H1 (cell line): ENCODE measurements at regions not wholly inside any gene's neighbourhood (a gene's known extent, or its start where the extent isn't known, plus 50 kb on each side); places are given as distances from the start of the nearest gene placed in this dataset.

Source experiments
- CTCF ChIA-PET: fragments of 300-600 bp; sonication (Branson Sonifier 250); formaldehyde crosslinking; loops from one replicate; lab custom pipeline; 2021; ENCODE audit not compliant: partially characterized antibody; lab: Charles Lee
- POLR2A ChIA-PET: fragments of 300-600 bp; sonication (Branson Sonifier 250); formaldehyde crosslinking; loops from one replicate; lab custom pipeline; 2021; ENCODE audit warnings: inconsistent platforms; ENCODE audit not compliant: partially characterized antibody; lab: Charles Lee
- DNase-seq, 2 experiments: peaks; one replicate each; pipeline versions ENCODE4 v3.0.0 to v3.0.0-alpha.2; 2010 to 2022; ENCODE audit warnings: low spot score in 2 of 2, low read depth in 1 of 2, mixed read lengths in 1 of 2
- FAIRE-seq: peaks from 2 replicates; lab custom pipeline; 2011; peaks lifted over from hg19 to GRCh38; lab: Jason Lieb, UNC
- H2AFZ ChIP-seq: 2 replicates; pipeline ENCODE4 v1.8.1; 2012; ENCODE audit warnings: low read length, inconsistent platforms
- H2AK5ac ChIP-seq: 2 replicates; pipeline ENCODE4 v1.6.1; 2013; ENCODE audit warnings: low read depth, low read length
- H2BK120ac ChIP-seq: replicated peaks from 2 replicates; pipeline ENCODE3; 2013; ENCODE audit warnings: low read depth, low read length, inconsistent platforms
- H2BK12ac ChIP-seq: 2 replicates; pipeline ENCODE4 v1.6.1; 2013; ENCODE audit warnings: low read depth, low read length
- H2BK15ac ChIP-seq: 2 replicates; pipeline ENCODE4 v1.6.1; 2013; ENCODE audit warnings: low read length
- H2BK20ac ChIP-seq: 2 replicates; pipeline ENCODE4 v1.6.1; 2013; ENCODE audit warnings: low read length
- H2BK5ac ChIP-seq: 2 replicates; pipeline ENCODE4 v1.6.1; 2013; ENCODE audit warnings: low read depth, low read length
- H3K14ac ChIP-seq: 2 replicates; pipeline ENCODE4 v1.6.1; 2013; ENCODE audit warnings: inconsistent platforms; ENCODE audit not compliant: insufficient read length
- H3K18ac ChIP-seq: 2 replicates; pipeline ENCODE4 v1.6.1; 2013; ENCODE audit warnings: low read length; ENCODE audit errors: extremely low read depth
- H3K23ac ChIP-seq: 2 replicates; pipeline ENCODE4 v1.6.1; 2013; ENCODE audit warnings: inconsistent platforms; ENCODE audit not compliant: insufficient read length
- H3K23me2 ChIP-seq: 2 replicates; pipeline ENCODE4 v1.6.1; 2013; ENCODE audit warnings: low read depth, low read length
- H3K27ac ChIP-seq: 2 replicates; pipeline ENCODE4 v1.6.1; 2011; ENCODE audit warnings: low read depth, low read length, inconsistent platforms
- H3K27me3 ChIP-seq, 4 experiments: replicated peaks in 1 of 4; 1 replicate in 1 of 4; 2 replicates in 3 of 4; pipeline versions ENCODE4 v1.6.1 to v1.8.1; 2011 to 2013; ENCODE audit warnings: low read length in 3 of 4, mild to moderate bottlenecking in 3 of 4, inconsistent platforms in 2 of 4, mixed read lengths in 2 of 4, moderate library complexity in 1 of 4; ENCODE audit not compliant: control insufficient read depth in 3 of 4, insufficient read depth in 3 of 4; ENCODE audit errors: extremely low read depth in 1 of 4
- H3K36me3 ChIP-seq, 4 experiments: 2 replicates each; pipeline versions ENCODE4 v1.6.1 to v1.8.1; 2011 to 2013; ENCODE audit warnings: mild to moderate bottlenecking in 4 of 4, low read length in 3 of 4, moderate library complexity in 2 of 4, control low read depth in 1 of 4, inconsistent platforms in 1 of 4; ENCODE audit not compliant: insufficient read depth in 4 of 4, control insufficient read depth in 2 of 4
- H3K4ac ChIP-seq: replicated peaks from 2 replicates; pipeline ENCODE3; 2013; ENCODE audit warnings: low read length, low read depth, mixed read lengths, inconsistent platforms; ENCODE audit not compliant: insufficient read length
- H3K4me1 ChIP-seq, 4 experiments: replicated peaks in 1 of 4; 1 replicate in 1 of 4; 2 replicates in 3 of 4; pipeline versions ENCODE4 v1.6.1 to v1.8.1; 2011 to 2013; ENCODE audit warnings: low read length in 3 of 4, inconsistent platforms in 2 of 4, mixed read lengths in 1 of 4; ENCODE audit not compliant: insufficient read depth in 4 of 4, control insufficient read depth in 3 of 4
- H3K4me2 ChIP-seq, 2 experiments: 2 replicates each; pipeline versions ENCODE4 v1.6.1 to v1.8.1; 2011 to 2013; ENCODE audit warnings: low read depth in 2 of 2, low read length in 2 of 2, control low read depth in 1 of 2, inconsistent platforms in 1 of 2, mild to moderate bottlenecking in 1 of 2; ENCODE audit not compliant: insufficient read depth in 1 of 2
- H3K4me3 ChIP-seq, 4 experiments: fragments of 200-600, 300-600 bp in 1 of 4; sonication (generic), shearing (Covaris generic), sonication (Bioruptor Twin) in 1 of 4; 2 replicates each; pipeline versions ENCODE4 v1.5.1 to v1.8.1; 2011 to 2016; ENCODE audit warnings: low read length in 4 of 4, low read depth in 3 of 4, control low read depth in 2 of 4, inconsistent platforms in 2 of 4, mild to moderate bottlenecking in 2 of 4, mixed read lengths in 1 of 4, moderate library complexity in 1 of 4; ENCODE audit not compliant: insufficient read depth in 2 of 4; ENCODE audit errors: extremely low read depth in 1 of 4
- H3K56ac ChIP-seq: replicated peaks from 2 replicates; pipeline ENCODE3; 2013; ENCODE audit warnings: low read depth, mild to moderate bottlenecking, mixed read lengths, low read length, inconsistent platforms; ENCODE audit not compliant: insufficient read length
- H3K79me1 ChIP-seq: 2 replicates; pipeline ENCODE4 v1.6.1; 2013; ENCODE audit warnings: low read depth, low read length, control low read depth
- H3K79me2 ChIP-seq, 2 experiments: 2 replicates each; pipeline versions ENCODE4 v1.6.1 to v1.8.1; 2012 to 2013; ENCODE audit warnings: low read length in 2 of 2, mild to moderate bottlenecking in 2 of 2, inconsistent platforms in 1 of 2; ENCODE audit not compliant: insufficient read depth in 2 of 2, control insufficient read depth in 1 of 2
- H3K9ac ChIP-seq, 4 experiments: replicated peaks in 1 of 4; 1 replicate in 1 of 4; 2 replicates in 3 of 4; pipeline versions ENCODE4 v1.6.1 to v1.8.1; 2011 to 2013; ENCODE audit warnings: low read depth in 3 of 4, low read length in 3 of 4, control low read depth in 2 of 4, mild to moderate bottlenecking in 2 of 4, moderate library complexity in 2 of 4, inconsistent platforms in 1 of 4; ENCODE audit errors: extremely low read depth in 1 of 4
- H3K9me3 ChIP-seq, 2 experiments: 2 replicates each; pipeline versions ENCODE4 v1.6.1 to v1.8.1; 2012 to 2013; ENCODE audit warnings: mild to moderate bottlenecking in 2 of 2, moderate library complexity in 2 of 2, control low read depth in 1 of 2, inconsistent platforms in 1 of 2, low read depth in 1 of 2, low read length in 1 of 2, mixed read lengths in 1 of 2; ENCODE audit not compliant: insufficient read depth in 2 of 2
- H4K20me1 ChIP-seq, 2 experiments: replicated peaks in 1 of 2; 2 replicates each; pipeline versions ENCODE3 to v1.8.1; 2011 to 2013; ENCODE audit warnings: inconsistent platforms in 2 of 2, low read length in 2 of 2, mild to moderate bottlenecking in 1 of 2; ENCODE audit not compliant: insufficient read depth in 2 of 2, control insufficient read depth in 1 of 2
- H4K5ac ChIP-seq: 2 replicates; pipeline ENCODE4 v1.6.1; 2013; ENCODE audit warnings: low read length, low read depth, mixed read lengths, inconsistent platforms; ENCODE audit not compliant: insufficient read length
- H4K8ac ChIP-seq: 2 replicates; pipeline ENCODE4 v1.8.0; 2013; ENCODE audit warnings: mild to moderate bottlenecking, moderate library complexity, low read length, inconsistent platforms; ENCODE audit not compliant: insufficient read depth; ENCODE audit errors: extremely low read depth
- H4K91ac ChIP-seq: replicated peaks from 2 replicates; pipeline ENCODE3; 2013; ENCODE audit warnings: low read length, mixed read lengths, inconsistent platforms; ENCODE audit not compliant: insufficient read length
- CBX8 ChIP-seq: fragments of 300-800, 300-1000 bp; sonication (generic); IDR thresholded peaks from 2 replicates; pipeline ENCODE4 v1.7.1; 2016; ENCODE audit warnings: low read depth, low read length, borderline replicate concordance
- CHD2 ChIP-seq: IDR thresholded peaks from 2 replicates; pipeline ENCODE4 v1.6.1; 2012; ENCODE audit warnings: low read length, improper control_type of control experiment
- CREB1 ChIP-seq: IDR thresholded peaks from 2 replicates; pipeline ENCODE4 v1.6.1; 2012; ENCODE audit warnings: inconsistent platforms
- EZH2 ChIP-seq: fragments of 200-600 bp; sonication (generic); IDR thresholded peaks from 2 replicates; pipeline ENCODE4 v1.7.1; 2012; ENCODE audit warnings: low read depth, mild to moderate bottlenecking, moderate library complexity, low read length, inconsistent platforms; ENCODE audit not compliant: severe bottlenecking
- HDAC2 ChIP-seq, 2 experiments: fragments of 300-600 bp in 1 of 2; sonication (generic) in 1 of 2; IDR thresholded peaks; 2 replicates each; pipeline ENCODE4 v1.6.1; 2011 to 2012; ENCODE audit warnings: low read depth in 2 of 2, low read length in 2 of 2, mild to moderate bottlenecking in 2 of 2, moderate library complexity in 2 of 2, borderline replicate concordance in 1 of 2, inconsistent platforms in 1 of 2
- RAD21 ChIP-seq, 2 experiments: IDR thresholded peaks in 1 of 2; conservative IDR thresholded peaks in 1 of 2; 2 replicates each; pipeline ENCODE4 v1.6.1; 2011; ENCODE audit warnings: low read depth in 2 of 2, low read length in 2 of 2, improper control_type of control experiment in 1 of 2, inconsistent platforms in 1 of 2, mild to moderate bottlenecking in 1 of 2, moderate library complexity in 1 of 2
- RNF2 ChIP-seq: fragments of 200-900, 300-1000 bp; sonication (generic); IDR thresholded peaks from 2 replicates; pipeline ENCODE4 v1.7.1; 2016; ENCODE audit warnings: borderline replicate concordance, low read depth, mild to moderate bottlenecking, antibody characterized with exemption, low read length; ENCODE audit not compliant: poor library complexity, severe bottlenecking; ENCODE audit errors: missing control alignments
- WGBS, 2 experiments: shearing (Covaris generic) in 1 of 2; methylation state at CpG; one replicate each; pipeline versions ENCODE4 v1.1.6 to v1.1.7; 2013 to 2015; ENCODE audit warnings: low lambda C conversion rate in 2 of 2, mixed read lengths in 2 of 2, inconsistent platforms in 1 of 2, low coverage in 1 of 2, missing lambda C conversion rate in 1 of 2; ENCODE audit not compliant: insufficient replicate concordance in 2 of 2, insufficient coverage in 1 of 2, insufficient read length in 1 of 2; ENCODE audit errors: extremely low coverage in 1 of 2, missing lambda C conversion rate in 1 of 2; 5-methylcytosine and 5-hydroxymethylcytosine counted together
- TF ChIP-seq, protein P1 (sequence below), 3 experiments: IDR thresholded peaks; 1 replicate in 2 of 3; 2 replicates in 1 of 3; pipeline versions ENCODE4 v1.5.1 to v1.6.1; 2011; ENCODE audit warnings: low read length in 3 of 3, mild to moderate bottlenecking in 3 of 3, inconsistent platforms in 2 of 3, low read depth in 1 of 3, moderate library complexity in 1 of 3; ENCODE audit not compliant: insufficient read depth in 1 of 3; ENCODE audit errors: control extremely low read depth in 1 of 3

DNA sequence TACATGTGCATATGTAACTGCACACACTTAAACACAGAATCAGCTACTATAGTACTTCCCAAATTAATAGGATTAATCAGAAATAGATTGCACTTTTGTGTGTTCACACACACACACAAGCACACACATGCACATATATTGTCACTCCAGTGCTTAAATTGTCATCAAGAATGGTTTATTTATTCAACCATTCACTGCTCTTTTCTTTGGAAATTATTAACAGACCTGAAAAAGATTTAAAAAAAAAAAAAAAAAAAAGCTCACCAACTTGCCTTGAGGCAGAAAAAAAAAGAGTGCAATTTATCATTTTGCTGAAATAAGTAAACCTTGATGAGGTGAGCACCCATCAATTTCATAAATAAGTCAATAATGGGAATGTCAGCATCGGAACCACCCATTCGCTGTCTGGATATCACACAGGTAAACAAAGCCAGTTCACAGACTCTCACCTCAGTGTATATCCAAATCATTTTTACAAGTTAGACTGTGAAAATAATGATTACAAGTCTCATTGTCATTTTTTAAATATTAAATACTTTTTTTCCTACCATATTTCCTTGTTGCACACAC is 562.8 kb downstream of the BNC2 start:
- no peaks in the 10 kb centered on the region for H3K27me3 ChIP-seq
- POLR2A ChIA-PET, result no interaction called here
- no peak for FAIRE-seq
- TF ChIP-seq CHD2 (no peak), EZH2 (no peak), CREB1 (no peak), RAD21 (IDR thresholded peaks at IDR 0.05 in 1 of 2, conservative IDR thresholded peaks at IDR 0.05 in 1 of 2; ENCODE audit: low read depth in 2 of 2, low read length in 2 of 2) (no peak), CBX8 (no peak), HDAC2 (IDR thresholded peaks at IDR 0.05; ENCODE audit: borderline replicate concordance in 1 of 2, low read depth in 2 of 2, low read length in 2 of 2) (no peak), RNF2 (no peak)
- TF ChIP-seq, protein P1, sequence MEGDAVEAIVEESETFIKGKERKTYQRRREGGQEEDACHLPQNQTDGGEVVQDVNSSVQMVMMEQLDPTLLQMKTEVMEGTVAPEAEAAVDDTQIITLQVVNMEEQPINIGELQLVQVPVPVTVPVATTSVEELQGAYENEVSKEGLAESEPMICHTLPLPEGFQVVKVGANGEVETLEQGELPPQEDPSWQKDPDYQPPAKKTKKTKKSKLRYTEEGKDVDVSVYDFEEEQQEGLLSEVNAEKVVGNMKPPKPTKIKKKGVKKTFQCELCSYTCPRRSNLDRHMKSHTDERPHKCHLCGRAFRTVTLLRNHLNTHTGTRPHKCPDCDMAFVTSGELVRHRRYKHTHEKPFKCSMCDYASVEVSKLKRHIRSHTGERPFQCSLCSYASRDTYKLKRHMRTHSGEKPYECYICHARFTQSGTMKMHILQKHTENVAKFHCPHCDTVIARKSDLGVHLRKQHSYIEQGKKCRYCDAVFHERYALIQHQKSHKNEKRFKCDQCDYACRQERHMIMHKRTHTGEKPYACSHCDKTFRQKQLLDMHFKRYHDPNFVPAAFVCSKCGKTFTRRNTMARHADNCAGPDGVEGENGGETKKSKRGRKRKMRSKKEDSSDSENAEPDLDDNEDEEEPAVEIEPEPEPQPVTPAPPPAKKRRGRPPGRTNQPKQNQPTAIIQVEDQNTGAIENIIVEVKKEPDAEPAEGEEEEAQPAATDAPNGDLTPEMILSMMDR (IDR thresholded peaks at IDR 0.05; ENCODE audit: control extremely low read depth in 1 of 3, insufficient read depth in 1 of 3, low read depth in 1 of 3, low read length in 3 of 3), result no peak

More for the DNA sequence above, 562.8 kb downstream of the BNC2 start:
- H3K79me2 ChIP-seq, result no peaks in the 10 kb centered on the region
- H2AK5ac ChIP-seq, result no peak overlapping the region
- no peak overlapping the region for H3K23ac ChIP-seq
- no peak overlapping the region for H4K91ac ChIP-seq
- H2BK12ac ChIP-seq, result no peak overlapping the region
- peaks cover 1 to 8% (median 4%) of the 10 kb centered on the region in 4 experiments; a peak in 5 of 7 replicates for H3K4me1 ChIP-seq
- DNase-seq, result no peak
- H3K18ac ChIP-seq, result no peak overlapping the region
- no peak overlapping the region for H3K4me2 ChIP-seq
- no peak overlapping the region for H4K5ac ChIP-seq
- H3K36me3 ChIP-seq, result no peaks in the 10 kb centered on the region
- no peaks in the 10 kb centered on the region for H4K20me1 ChIP-seq
- no peak overlapping the region for H4K8ac ChIP-seq
- no peaks in the 10 kb centered on the region for H3K9me3 ChIP-seq
- no peak overlapping the region for H2AFZ ChIP-seq
- H2BK15ac ChIP-seq, result no peak overlapping the region
- WGBS, 2 experiments, result 100% methylated on average over 2 of the region's 2 CpGs; no CpG with 5 or more reads in 1 of the 2 experiments
- no peaks in the 10 kb centered on the region for H3K79me1 ChIP-seq
- no peak overlapping the region for H2BK5ac ChIP-seq
- no peak overlapping the region for H3K56ac ChIP-seq
- H3K14ac ChIP-seq, result no peak overlapping the region
- H3K23me2 ChIP-seq, result no peaks in the 10 kb centered on the region
- H3K27ac ChIP-seq, result no peak overlapping the region
- no peak overlapping the region for H2BK120ac ChIP-seq
- no peak overlapping the region for H3K4me3 ChIP-seq
- no peak overlapping the region for H3K4ac ChIP-seq
- CTCF ChIA-PET, result interaction anchor here (0.6 to 1.5 kb wide), 3 partner anchors 8 to 1474 kb away, joined by 3 to 4 read pairs (median 3); no protein-coding TSS in a partner anchor
- H3K9ac ChIP-seq, result no peak overlapping the region
- no peak overlapping the region for H2BK20ac ChIP-seq
